ENCODE measurements at regions not wholly inside any gene's neighbourhood (a gene's known extent, or its start where the extent isn't known, plus 50 kb on each side); places are given as distances from the start of the nearest gene placed in this dataset.

GRCh38 chr14:101187816-101188570 is 284.5 kb upstream of the RTL1 start:
- CTCF ChIA-PET: no interaction called here
- Mint-ChIP-seq H3K9me3 (no peaks in the 10 kb centered on the region), H3K4me1 (no peaks in the 10 kb centered on the region), H3K36me3 (no peaks in the 10 kb centered on the region), H3K27me3 (no peaks in the 10 kb centered on the region), H3K4me3 (no peak overlapping the region), H3K27ac (no peak overlapping the region)
- no peak for DNase-seq

DNA sequence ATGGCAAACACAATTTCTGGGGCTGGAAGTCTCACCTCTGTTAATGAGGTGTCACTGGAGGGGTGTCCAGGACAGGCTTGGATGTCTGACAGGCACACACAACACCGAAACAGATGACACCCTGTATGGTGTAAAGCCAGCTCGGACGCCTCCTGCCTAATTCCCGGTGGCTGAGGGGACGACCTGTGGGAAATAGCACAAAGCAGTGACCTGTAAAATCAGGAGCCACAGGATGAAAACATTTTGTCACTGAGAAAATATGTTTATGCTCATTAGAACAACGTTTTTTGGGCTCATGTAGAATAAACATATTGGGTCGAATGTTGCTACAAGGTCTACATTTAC is 285.0 kb upstream of the RTL1 start:
- H3K27me3 Mint-ChIP-seq: no peaks in the 10 kb centered on the region
- no peak for DNase-seq
- no peaks in the 10 kb centered on the region for H3K36me3 Mint-ChIP-seq
- H3K4me1 Mint-ChIP-seq: no peaks in the 10 kb centered on the region
- CTCF ChIA-PET: no interaction called here
- no peaks in the 10 kb centered on the region for H3K9me3 Mint-ChIP-seq
- no peak overlapping the region for H3K4me3 Mint-ChIP-seq
- no peak overlapping the region for H3K27ac Mint-ChIP-seq

DNA sequence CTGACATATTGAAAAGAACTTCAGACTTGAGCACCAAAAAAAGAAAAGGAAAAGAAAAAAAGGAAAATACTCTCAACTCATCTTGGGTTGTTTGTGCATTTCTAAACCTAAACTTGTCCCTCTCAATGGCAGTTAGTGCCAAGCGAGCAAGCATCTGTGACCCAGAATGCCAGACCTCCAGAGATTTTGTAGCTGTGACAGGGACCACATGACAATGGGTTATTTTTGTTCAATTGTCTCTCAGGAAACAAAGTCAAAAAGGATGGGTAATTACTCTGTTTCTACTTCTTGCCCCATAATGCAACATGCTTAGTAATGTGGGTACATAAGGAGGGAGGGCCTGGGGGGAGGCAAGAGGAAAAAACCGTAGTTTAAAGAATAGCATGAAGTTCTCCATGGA is 285.7 kb upstream of the RTL1 start:
- Mint-ChIP-seq H3K36me3 (no peaks in the 10 kb centered on the region), H3K27me3 (no peaks in the 10 kb centered on the region), H3K4me1 (no peaks in the 10 kb centered on the region), H3K9me3 (no peaks in the 10 kb centered on the region), H3K27ac (no peak overlapping the region), H3K4me3 (no peak overlapping the region)
- DNase-seq: no peak
- CTCF ChIA-PET: no interaction called here

DNA sequence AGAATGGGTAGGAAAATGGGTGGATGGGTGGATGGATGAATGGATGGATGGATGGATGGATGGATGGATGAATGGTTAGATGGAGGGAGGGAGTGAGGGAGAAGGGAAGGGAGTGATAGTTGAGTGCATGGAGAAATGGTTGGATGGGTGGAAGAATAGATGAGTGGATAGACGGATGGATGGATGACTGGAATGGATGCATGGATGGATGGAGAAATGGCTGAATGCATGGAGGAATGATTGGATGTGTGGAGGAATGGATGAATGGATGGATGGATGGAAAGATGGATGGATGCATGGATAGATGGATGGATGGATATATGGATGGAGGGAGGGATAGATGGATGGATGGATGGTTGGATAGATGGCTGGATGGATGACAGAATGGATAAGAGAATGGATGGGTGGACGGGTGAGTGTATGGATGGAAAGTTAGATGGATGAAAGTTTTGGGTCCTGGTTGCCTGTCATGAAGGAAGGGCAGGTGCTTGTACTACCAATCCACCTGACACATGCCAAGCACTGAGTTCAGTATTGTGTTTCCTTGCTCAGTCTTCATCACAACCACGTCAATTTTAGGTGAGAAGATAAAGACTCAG is 286.5 kb upstream of the RTL1 start:
- DNase-seq: no peak
- H3K4me1 Mint-ChIP-seq: no peaks in the 10 kb centered on the region
- no peaks in the 10 kb centered on the region for H3K9me3 Mint-ChIP-seq
- no peaks in the 10 kb centered on the region for H3K36me3 Mint-ChIP-seq
- no peak overlapping the region for H3K4me3 Mint-ChIP-seq
- no peak overlapping the region for H3K27ac Mint-ChIP-seq
- CTCF ChIA-PET: no interaction called here
- H3K27me3 Mint-ChIP-seq: no peaks in the 10 kb centered on the region

- Mint-ChIP-seq H3K27ac (no peak overlapping the region), H3K4me3 (no peak overlapping the region), H3K9me3 (no peaks in the 10 kb centered on the region), H3K27me3 (no peaks in the 10 kb centered on the region), H3K4me1 (no peaks in the 10 kb centered on the region), H3K36me3 (no peaks in the 10 kb centered on the region)
- no peak for DNase-seq
- CTCF ChIA-PET: no interaction called here
Observed at GRCh38 chr14:101191101-101191720, 287.7 kb upstream of the RTL1 start.

DNA sequence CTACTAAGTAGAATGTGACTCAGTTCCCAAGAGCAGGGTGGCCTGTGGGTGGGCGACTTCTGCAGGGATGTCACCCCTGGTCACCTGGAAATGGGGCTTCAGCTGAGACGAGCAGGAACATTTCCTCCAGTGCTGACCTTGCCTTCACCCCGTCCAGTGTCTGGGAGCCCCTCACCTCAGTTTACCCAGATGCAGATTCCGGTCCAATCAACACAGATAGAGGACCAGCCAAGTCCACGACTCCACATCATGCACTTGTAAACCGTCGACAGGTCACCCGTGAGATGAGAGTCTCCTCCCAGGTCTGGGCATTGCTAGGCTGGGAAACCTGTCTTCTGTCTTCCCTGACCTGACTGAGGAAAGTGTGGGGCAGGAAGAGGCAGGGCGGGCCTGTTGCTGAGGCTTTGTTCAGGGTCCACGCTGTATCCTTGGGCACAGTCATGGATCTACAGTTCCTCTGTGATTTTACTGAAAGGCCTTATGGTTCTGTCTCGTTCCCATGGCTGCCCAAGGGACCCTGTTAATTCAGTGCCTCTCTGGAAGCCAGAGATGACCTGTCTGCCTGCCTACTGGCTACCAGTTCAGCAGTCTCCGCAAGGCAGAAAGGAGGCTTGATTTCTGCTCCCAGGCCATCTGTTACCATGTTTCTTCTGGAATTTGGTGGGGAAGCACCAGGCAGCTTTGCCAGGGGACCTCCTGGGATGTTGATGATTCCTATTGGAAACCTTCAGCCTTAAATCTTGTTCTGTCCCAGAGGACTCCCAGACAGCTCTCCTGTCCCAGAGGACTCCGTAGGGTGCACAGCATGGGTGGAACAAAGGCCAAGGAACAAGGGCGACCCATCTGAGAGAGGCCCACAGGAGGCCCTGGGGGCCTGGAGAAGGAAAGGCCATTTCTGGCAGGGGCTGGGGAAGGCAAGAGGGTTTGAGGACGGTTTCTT is 288.5 kb upstream of the RTL1 start:
- no peak for DNase-seq
- Mint-ChIP-seq H3K27ac (no peak overlapping the region), H3K4me3 (no peak overlapping the region), H3K9me3 (no peaks in the 10 kb centered on the region), H3K27me3 (no peaks in the 10 kb centered on the region), H3K36me3 (no peaks in the 10 kb centered on the region), H3K4me1 (no peaks in the 10 kb centered on the region)
- CTCF ChIA-PET: no interaction called here

DNA sequence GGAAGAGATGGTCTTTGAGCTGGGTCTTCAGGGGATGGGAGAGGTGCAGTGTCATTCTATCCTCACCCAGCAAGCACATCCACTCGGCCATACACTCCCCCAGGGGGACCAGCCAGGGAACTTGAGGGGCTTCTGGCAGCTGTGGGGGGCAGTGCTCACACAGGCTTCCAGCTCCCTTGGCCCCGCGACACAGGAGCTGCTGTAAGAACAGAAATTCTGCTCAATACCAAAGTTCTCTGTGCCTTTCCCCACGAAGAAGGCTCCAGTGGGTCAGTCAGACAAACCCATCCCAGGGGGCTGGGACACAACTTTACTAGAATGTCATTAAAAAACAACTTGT is 289.1 kb upstream of the RTL1 start:
- H3K4me1 Mint-ChIP-seq: no peaks in the 10 kb centered on the region
- CTCF ChIA-PET: no interaction called here

GRCh38 chr14:101193106-101193844 is 289.8 kb upstream of the RTL1 start:
- DNase-seq: no peak
- Mint-ChIP-seq H3K27ac (no peak overlapping the region), H3K4me1 (no peaks in the 10 kb centered on the region), H3K36me3 (no peaks in the 10 kb centered on the region), H3K9me3 (no peaks in the 10 kb centered on the region), H3K27me3 (no peaks in the 10 kb centered on the region), H3K4me3 (no peak overlapping the region)
- CTCF ChIA-PET: no interaction called here

More for the DNA sequence above, 289.1 kb upstream of the RTL1 start:
- Mint-ChIP-seq H3K27me3 (no peaks in the 10 kb centered on the region), H3K4me3 (no peak overlapping the region), H3K27ac (no peak overlapping the region), H3K36me3 (no peaks in the 10 kb centered on the region), H3K9me3 (no peaks in the 10 kb centered on the region)
- no peak for DNase-seq

DNA sequence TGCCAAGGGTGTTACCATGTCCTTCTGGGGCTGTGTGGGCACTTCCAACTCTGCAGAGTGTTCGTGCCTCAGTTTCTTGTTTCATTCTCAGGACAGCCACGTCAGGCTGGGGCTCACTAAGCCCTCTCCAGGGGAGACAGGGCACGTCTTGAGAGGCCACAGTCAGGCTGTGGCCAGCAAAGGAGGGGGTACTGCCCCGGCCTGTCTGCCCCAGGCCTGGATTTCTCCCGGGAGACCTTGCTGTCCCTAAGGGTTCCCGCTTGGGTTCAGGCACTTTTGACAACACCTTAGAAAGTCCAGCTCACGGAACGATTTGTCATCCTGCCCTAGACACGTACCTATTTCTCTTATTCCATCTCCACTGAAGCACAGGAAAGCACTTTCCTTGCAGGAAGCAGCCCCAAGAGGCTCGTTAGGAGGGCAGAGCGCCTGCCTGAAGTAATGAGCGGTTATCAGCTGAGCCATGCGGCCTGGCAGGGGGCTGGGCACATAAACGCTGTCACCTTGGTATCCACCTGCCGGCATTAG is 290.4 kb upstream of the RTL1 start:
- Mint-ChIP-seq H3K4me3 (no peak overlapping the region), H3K27ac (no peak overlapping the region), H3K9me3 (no peaks in the 10 kb centered on the region), H3K4me1 (no peaks in the 10 kb centered on the region), H3K27me3 (no peaks in the 10 kb centered on the region), H3K36me3 (no peaks in the 10 kb centered on the region)
- DNase-seq: no peak
- CTCF ChIA-PET: no interaction called here

- no peaks in the 10 kb centered on the region for H3K36me3 Mint-ChIP-seq
- CTCF ChIA-PET: no interaction called here
- H3K27ac Mint-ChIP-seq: no peak overlapping the region
- no peaks in the 10 kb centered on the region for H3K9me3 Mint-ChIP-seq
- H3K4me3 Mint-ChIP-seq: no peak overlapping the region
- DNase-seq: no peak
- H3K27me3 Mint-ChIP-seq: no peaks in the 10 kb centered on the region
- no peaks in the 10 kb centered on the region for H3K4me1 Mint-ChIP-seq
Observed at GRCh38 chr14:101194373-101195308, 291.1 kb upstream of the RTL1 start.

DNA sequence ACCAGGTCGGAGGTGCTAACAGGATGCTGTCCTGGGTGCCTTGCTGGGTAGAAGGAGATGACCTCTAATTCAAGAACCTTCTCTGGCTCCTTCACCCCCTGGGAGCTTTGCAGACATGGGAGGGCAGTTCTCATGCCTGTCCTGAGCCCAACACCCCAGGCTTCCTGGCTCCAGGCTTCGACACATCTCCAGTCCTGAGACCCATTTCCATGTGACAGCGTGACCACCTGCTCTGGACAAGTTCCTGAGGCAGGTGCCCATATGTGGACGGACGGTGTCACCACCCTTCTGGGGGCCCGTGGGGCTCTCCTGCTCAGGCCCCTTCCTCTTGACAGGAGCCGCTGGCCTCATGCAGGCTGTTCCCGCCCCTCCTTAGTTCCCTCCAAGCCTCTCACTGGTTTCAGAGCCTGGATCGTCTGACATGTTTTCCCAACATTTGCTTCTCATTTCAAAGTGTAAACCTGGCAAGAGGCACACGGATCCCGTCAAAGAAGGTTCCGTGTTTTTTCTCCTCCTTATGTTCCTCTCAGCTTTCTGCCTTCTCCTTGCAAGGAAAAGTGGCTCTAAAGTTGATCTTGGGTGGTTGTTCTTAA is 291.9 kb upstream of the RTL1 start:
- DNase-seq: no peak
- Mint-ChIP-seq H3K4me3 (no peak overlapping the region), H3K4me1 (no peaks in the 10 kb centered on the region), H3K36me3 (no peaks in the 10 kb centered on the region), H3K9me3 (no peaks in the 10 kb centered on the region), H3K27ac (no peak overlapping the region), H3K27me3 (no peaks in the 10 kb centered on the region)
- CTCF ChIA-PET: no interaction called here

DNA sequence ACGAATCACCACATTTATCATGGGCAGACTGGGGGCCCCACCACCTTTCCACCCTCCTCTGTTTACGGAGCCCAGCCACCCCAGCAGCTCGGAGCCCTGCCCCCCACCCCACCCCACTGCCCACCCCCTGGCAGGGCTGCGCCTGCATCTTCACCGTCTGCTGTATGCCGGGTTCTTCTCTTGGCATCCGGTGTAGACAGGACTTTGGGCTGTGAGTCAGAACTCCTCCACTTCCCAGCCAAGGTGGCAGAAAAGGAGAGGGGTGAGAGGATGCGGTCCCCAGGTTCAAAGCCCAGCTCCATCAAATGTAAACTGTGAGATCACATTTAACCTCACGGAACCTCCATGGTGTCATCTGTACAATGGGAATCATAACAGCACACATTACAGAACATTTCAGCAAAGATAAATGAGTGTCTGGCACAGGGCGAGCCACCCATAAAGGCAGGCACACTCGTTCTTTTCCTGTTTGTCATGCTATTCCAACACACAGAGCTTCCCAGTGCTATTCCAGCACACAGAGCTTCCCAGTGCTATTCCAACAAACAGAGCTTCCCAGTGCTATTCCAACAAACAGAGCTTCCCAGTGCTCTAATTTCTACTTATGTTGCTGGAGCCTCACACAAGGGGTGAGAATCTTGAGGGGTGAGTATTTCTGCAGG is 292.7 kb upstream of the RTL1 start:
- Mint-ChIP-seq H3K27me3 (no peaks in the 10 kb centered on the region), H3K4me3 (no peak overlapping the region), H3K27ac (no peak overlapping the region), H3K9me3 (no peaks in the 10 kb centered on the region), H3K36me3 (no peaks in the 10 kb centered on the region), H3K4me1 (no peaks in the 10 kb centered on the region)
- CTCF ChIA-PET: interaction anchor here (0.7 kb wide), 1 partner anchor 290 kb away, joined by 3 read pairs; no protein-coding TSS in a partner anchor
- DNase-seq: no peak
